ENCODE measurements at regions not wholly inside any gene's neighbourhood (a gene's known extent, or its start where the extent isn't known, plus 50 kb on each side); places are given as distances from the start of the nearest gene placed in this dataset.
"Not testable (repeated sequence)": the region's sequence is repeated elsewhere in the genome, so short reads cannot be mapped to it uniquely, and the experiment has no call there.

DNA sequence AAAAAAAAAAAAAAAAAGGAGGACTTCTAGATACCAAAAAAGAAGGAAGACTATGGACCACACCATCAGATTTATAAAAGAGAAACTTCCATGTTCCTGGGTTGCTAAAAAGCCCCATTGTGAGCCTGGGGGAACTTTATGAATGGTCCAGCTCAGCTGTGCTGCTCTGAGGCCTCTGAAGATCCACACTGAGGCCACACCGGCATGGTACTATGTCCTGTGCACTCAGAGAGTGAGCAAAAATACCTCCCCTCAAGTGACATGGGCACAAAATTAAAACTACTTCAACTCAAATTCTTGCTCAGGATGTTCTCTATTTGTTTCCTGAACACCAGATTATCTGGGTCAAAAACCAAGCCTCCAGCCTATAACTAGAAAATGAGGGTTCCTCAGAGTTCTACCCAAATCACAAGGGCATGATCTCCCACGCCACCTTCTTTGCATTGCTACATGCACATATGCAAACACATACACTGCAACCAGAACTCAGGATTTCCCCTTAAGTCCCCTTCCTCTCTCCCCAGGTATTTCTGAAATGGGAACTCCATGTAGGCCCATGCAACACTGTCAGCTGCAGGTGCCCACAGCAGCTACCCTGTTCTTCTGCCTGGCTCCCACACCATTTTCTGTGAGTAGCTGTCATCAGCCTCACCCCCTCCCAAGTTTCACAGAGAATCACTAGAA lies 94.4 kb downstream of the SH3GLB1 start:
- no peak overlapping the region for H3K4me3 ChIP-seq (ENCODE audit: low read depth, low read length)
- in situ Hi-C loops (cut with HindIII; ENCODE audit: low sequenced_read_pairs) = no loop called here
- DNase-seq (ENCODE audit: low read depth) = no peak
- TF ChIP-seq, protein P1, sequence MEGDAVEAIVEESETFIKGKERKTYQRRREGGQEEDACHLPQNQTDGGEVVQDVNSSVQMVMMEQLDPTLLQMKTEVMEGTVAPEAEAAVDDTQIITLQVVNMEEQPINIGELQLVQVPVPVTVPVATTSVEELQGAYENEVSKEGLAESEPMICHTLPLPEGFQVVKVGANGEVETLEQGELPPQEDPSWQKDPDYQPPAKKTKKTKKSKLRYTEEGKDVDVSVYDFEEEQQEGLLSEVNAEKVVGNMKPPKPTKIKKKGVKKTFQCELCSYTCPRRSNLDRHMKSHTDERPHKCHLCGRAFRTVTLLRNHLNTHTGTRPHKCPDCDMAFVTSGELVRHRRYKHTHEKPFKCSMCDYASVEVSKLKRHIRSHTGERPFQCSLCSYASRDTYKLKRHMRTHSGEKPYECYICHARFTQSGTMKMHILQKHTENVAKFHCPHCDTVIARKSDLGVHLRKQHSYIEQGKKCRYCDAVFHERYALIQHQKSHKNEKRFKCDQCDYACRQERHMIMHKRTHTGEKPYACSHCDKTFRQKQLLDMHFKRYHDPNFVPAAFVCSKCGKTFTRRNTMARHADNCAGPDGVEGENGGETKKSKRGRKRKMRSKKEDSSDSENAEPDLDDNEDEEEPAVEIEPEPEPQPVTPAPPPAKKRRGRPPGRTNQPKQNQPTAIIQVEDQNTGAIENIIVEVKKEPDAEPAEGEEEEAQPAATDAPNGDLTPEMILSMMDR (IDR thresholded peaks at IDR 0.05; ENCODE audit: low read depth, low read length, missing control alignments) = no peak

DNA sequence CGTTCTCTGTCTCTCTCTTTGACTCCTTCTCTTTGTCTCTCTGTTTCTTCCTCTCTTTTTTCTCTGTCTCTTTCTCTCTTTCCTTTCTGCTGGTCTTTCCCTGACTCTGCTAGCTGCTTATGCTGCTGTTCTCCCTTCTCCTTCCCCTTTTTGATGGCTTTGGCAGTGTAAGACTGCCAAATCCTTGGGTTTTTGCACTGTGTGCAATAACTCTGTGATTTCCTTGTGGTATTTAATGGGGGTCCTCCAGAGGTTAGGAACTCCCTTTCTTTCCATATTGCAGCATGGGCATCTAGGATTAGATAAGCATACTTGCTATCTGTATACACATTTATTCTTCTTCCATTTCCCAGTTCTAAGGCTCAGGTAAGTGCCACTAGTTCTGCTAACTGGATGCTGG lies 99.3 kb downstream of the SH3GLB1 start:
- in situ Hi-C loops (cut with HindIII; ENCODE audit: low sequenced_read_pairs); DNase-seq (ENCODE audit: low read depth); H3K4me3 ChIP-seq (ENCODE audit: low read depth, low read length): not testable (repeated sequence)

DNA sequence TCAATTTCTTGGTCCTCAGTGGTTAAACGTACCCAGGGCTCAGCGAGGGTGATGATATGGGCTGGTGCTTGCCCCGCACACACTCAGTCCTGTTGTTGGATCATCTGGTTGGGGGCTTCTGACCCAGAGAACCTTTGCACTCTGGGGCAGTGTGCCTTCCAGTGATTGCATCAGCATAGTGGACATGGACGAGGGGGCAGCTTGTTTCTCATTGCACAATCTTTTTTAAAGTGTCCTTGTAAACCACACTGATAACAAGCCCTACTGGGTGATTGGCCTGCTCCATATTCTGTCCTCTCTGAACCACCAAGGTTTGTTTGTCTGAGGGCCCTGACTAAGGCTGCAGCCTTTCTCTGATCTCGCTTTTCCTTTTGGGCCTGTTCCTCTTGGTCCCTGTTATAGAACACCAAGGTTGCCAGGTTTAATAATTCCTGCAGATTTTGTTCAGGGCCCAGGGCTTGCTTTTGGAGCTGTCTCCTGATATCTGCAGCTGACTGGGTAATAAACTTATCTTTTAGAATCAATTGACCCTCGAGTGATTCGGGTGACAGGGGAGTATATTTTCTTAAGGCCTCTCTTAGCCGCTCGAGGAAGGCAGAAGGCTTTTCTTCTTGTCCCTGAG lies 101.6 kb downstream of the SH3GLB1 start:
- in situ Hi-C loops (cut with HindIII; ENCODE audit: low sequenced_read_pairs); H3K4me3 ChIP-seq (ENCODE audit: low read depth, low read length); DNase-seq (ENCODE audit: low read depth): not testable (repeated sequence)

DNA sequence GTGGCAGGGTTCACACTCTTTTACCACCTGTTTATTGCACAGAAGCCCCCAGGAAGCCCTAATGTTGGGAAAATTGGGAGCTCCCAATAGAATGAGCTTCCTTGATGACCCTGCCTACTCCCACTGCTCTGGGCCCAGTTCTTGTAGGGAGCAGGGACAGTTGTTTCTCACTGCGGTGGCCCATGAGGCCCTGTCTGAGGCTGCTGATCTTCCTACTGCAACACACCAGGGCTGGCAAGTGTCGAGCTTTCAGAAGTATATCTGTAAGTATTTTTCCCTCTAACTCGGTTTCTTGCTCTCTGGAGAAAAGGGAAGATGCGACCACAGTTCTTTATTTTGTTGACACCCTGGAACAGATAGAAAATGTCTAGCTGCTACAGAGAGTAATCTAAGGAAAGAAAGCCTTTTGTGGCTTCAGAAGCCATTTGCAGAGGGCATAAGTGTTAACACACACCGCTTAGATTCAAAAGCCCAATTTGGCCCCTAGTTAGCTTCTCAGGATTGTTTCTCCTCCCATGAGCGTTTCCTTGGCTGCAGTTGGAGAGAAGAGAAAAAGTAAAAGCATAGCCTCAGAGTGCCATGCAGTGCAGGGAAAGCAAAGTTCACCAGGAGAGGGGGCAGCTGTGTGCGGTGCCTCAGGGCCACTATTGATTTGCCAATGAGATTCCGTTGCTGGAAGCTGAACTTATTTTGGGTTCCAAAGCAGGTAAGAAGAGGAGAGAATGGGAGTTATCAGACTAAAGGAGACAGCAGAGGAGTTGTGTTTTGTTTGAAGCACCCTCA lies 102.6 kb downstream of the SELENOF start:
- in situ Hi-C loops (cut with HindIII; ENCODE audit: low sequenced_read_pairs) = no loop called here
- TF ChIP-seq, protein P1 (IDR thresholded peaks at IDR 0.05; ENCODE audit: low read depth, low read length, missing control alignments) = peak; percentile 11
- DNase-seq (ENCODE audit: low read depth) = no peak

DNA sequence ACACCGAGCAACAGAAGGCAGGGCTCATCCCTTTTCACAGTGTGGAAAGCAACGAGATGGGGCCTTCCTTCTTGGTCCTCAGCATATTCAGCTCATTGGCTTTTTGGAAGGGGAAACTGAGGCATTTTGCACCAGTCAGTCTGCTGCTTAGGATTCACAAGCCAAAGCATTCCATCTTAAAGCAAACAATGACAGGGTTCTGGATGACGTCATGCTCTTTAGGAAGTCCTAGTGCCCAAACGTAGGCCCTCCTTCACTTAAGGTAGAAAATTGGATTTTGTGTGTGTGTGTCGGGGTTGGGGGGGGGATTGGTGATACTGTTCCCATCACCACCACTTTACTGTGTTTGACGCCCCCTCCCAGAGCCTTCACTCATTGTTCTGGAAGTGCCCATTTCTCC lies 101.6 kb downstream of the SELENOF start:
- in situ Hi-C loops (cut with HindIII; ENCODE audit: low sequenced_read_pairs) = no loop called here
- DNase-seq (ENCODE audit: low read depth) = no peak
- H3K4me3 ChIP-seq (ENCODE audit: low read depth, low read length) = no peak overlapping the region
- TF ChIP-seq, protein P1 (IDR thresholded peaks at IDR 0.05; ENCODE audit: low read depth, low read length, missing control alignments) = no peak

More for the DNA sequence above, 102.6 kb downstream of the SELENOF start:
- H3K4me3 ChIP-seq (ENCODE audit: low read depth, low read length) = no peak overlapping the region

Data from astrocyte of the cerebellum (primary cell).